Astrocyte (in vitro differentiated cells and primary cell): ENCODE measurements at regions not wholly inside any gene's neighbourhood (a gene's known extent, or its start where the extent isn't known, plus 50 kb on each side); places are given as distances from the start of the nearest gene placed in this dataset.

Experiments
- EZH2 ChIP-seq: IDR thresholded peaks from 2 replicates; pipeline ENCODE4 v1.6.1; 2012; ENCODE audit warnings: mild to moderate bottlenecking, low read length, inconsistent platforms; ENCODE audit not compliant: insufficient read depth
- TF ChIP-seq, protein P1 (sequence below): IDR thresholded peaks from 2 replicates; pipeline ENCODE4 v1.5.1; 2011; ENCODE audit warnings: low read depth, mild to moderate bottlenecking, inconsistent platforms, low read length, moderate library complexity; ENCODE audit not compliant: insufficient read depth

DNA sequence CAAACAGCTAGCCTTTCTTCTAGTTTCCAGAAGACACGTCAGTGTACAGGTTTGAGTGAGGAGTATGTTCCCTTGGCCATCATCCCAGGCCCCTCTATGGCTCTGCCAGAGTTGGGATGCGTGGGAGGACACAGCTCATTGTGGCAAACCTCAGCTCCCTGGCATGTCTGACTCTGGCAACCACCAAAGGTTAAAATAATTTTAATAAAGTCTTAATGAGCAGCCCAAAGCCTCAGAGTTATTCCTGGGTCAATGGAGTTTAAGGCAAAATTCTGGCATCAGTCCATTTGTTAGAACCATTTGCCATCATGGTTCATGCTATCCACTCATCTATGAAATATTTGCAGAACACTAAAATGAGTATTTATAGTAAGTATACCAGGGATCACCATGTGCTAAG, 79.8 kb upstream of the PAPPA start:
- TF ChIP-seq EZH2 = no peak
- TF ChIP-seq, protein P1, sequence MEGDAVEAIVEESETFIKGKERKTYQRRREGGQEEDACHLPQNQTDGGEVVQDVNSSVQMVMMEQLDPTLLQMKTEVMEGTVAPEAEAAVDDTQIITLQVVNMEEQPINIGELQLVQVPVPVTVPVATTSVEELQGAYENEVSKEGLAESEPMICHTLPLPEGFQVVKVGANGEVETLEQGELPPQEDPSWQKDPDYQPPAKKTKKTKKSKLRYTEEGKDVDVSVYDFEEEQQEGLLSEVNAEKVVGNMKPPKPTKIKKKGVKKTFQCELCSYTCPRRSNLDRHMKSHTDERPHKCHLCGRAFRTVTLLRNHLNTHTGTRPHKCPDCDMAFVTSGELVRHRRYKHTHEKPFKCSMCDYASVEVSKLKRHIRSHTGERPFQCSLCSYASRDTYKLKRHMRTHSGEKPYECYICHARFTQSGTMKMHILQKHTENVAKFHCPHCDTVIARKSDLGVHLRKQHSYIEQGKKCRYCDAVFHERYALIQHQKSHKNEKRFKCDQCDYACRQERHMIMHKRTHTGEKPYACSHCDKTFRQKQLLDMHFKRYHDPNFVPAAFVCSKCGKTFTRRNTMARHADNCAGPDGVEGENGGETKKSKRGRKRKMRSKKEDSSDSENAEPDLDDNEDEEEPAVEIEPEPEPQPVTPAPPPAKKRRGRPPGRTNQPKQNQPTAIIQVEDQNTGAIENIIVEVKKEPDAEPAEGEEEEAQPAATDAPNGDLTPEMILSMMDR = no peak
